ENCODE measurements at regions not wholly inside any gene's neighbourhood (a gene's known extent, or its start where the extent isn't known, plus 50 kb on each side); places are given as distances from the start of the nearest gene placed in this dataset.

GRCh38 chr5:89922161-89922560 is 487.4 kb downstream of the CETN3 start:
- no peaks in the 10 kb centered on the region for H3K27me3 ChIP-seq

GRCh38 chr5:89917112-89917511 is 492.4 kb downstream of the CETN3 start:
- no peaks in the 10 kb centered on the region for H3K27me3 ChIP-seq
- DNase-seq, result no peak

More at GRCh38 chr5:89922161-89922560, 487.4 kb downstream of the CETN3 start:
- no peak overlapping the region for H3K27ac ChIP-seq
- DNase-seq, result no peak
- H3K9me3 ChIP-seq (replicated peaks), result no peaks in the 10 kb centered on the region
- H3K4me1 ChIP-seq, result no peaks in the 10 kb centered on the region
- H3K36me3 ChIP-seq, result no peaks in the 10 kb centered on the region
- no peak overlapping the region for H3K4me3 ChIP-seq

GRCh38 chr5:89916131-89916530 is 493.4 kb downstream of the CETN3 start:
- Histone ChIP-seq H3K4me1 (no peaks in the 10 kb centered on the region), H3K27me3 (no peaks in the 10 kb centered on the region), H3K4me3 (no peak overlapping the region), H3K36me3 (no peaks in the 10 kb centered on the region), H3K27ac (no peak overlapping the region), H3K9me3 (replicated peaks) (0 out of 2 replicates have a peak, but pooled peaks cover 3% of the 10 kb centered on the region)
- DNase-seq, result no peak

More at GRCh38 chr5:89917112-89917511, 492.4 kb downstream of the CETN3 start:
- no peaks in the 10 kb centered on the region for H3K4me1 ChIP-seq
- no peak overlapping the region for H3K27ac ChIP-seq
- 0 out of 2 replicates have a peak, but pooled peaks cover 3% of the 10 kb centered on the region for H3K9me3 ChIP-seq (replicated peaks)
- H3K4me3 ChIP-seq, result no peak overlapping the region
- no peaks in the 10 kb centered on the region for H3K36me3 ChIP-seq

- Histone ChIP-seq H3K36me3 (no peaks in the 10 kb centered on the region), H3K4me1 (no peaks in the 10 kb centered on the region), H3K27ac (no peak overlapping the region), H3K4me3 (no peak overlapping the region), H3K9me3 (replicated peaks) (0 out of 2 replicates have a peak, but pooled peaks cover 5% of the 10 kb centered on the region), H3K27me3 (no peaks in the 10 kb centered on the region)
- DNase-seq, result no peak
Measured at GRCh38 chr5:89908876-89909275, 500.7 kb downstream of the CETN3 start.

- no peaks in the 10 kb centered on the region for H3K27me3 ChIP-seq
- H3K9me3 ChIP-seq (replicated peaks), result 0 out of 2 replicates have a peak, but pooled peaks cover 5% of the 10 kb centered on the region
- no peaks in the 10 kb centered on the region for H3K4me1 ChIP-seq
- no peaks in the 10 kb centered on the region for H3K36me3 ChIP-seq
- no peak overlapping the region for H3K27ac ChIP-seq
- DNase-seq, result no peak
- no peak overlapping the region for H3K4me3 ChIP-seq
Measured at GRCh38 chr5:89904442-89904841, 505.1 kb downstream of the CETN3 start.

- Histone ChIP-seq H3K4me3 (no peak overlapping the region), H3K9me3 (replicated peaks) (0 out of 2 replicates have a peak, but pooled peaks cover 5% of the 10 kb centered on the region), H3K27me3 (no peaks in the 10 kb centered on the region), H3K36me3 (no peaks in the 10 kb centered on the region), H3K4me1 (no peaks in the 10 kb centered on the region), H3K27ac (no peak overlapping the region)
- no peak for DNase-seq
Measured at GRCh38 chr5:89901983-89902382, 507.6 kb downstream of the CETN3 start.

- Histone ChIP-seq H3K27me3 (no peaks in the 10 kb centered on the region), H3K9me3 (replicated peaks) (0 out of 2 replicates have a peak, but pooled peaks cover under 1% of the 10 kb centered on the region), H3K27ac (no peak overlapping the region), H3K36me3 (no peaks in the 10 kb centered on the region), H3K4me3 (no peak overlapping the region), H3K4me1 (no peaks in the 10 kb centered on the region)
- DNase-seq, result no peak
Measured at GRCh38 chr5:89901346-89901745, 508.2 kb downstream of the CETN3 start.

GRCh38 chr5:89900346-89900745 is 509.2 kb downstream of the CETN3 start:
- H3K27ac ChIP-seq, result no peak overlapping the region
- H3K4me1 ChIP-seq, result no peaks in the 10 kb centered on the region
- no peaks in the 10 kb centered on the region for H3K36me3 ChIP-seq

GRCh38 chr5:89899559-89899958 is 510.0 kb downstream of the CETN3 start:
- no peak for DNase-seq
- no peaks in the 10 kb centered on the region for H3K27me3 ChIP-seq

More at GRCh38 chr5:89900346-89900745, 509.2 kb downstream of the CETN3 start:
- H3K9me3 ChIP-seq (replicated peaks), result no peaks in the 10 kb centered on the region
- no peak for DNase-seq
- H3K27me3 ChIP-seq, result no peaks in the 10 kb centered on the region
- H3K4me3 ChIP-seq, result no peak overlapping the region

GRCh38 chr5:89893546-89893945 is 516.0 kb downstream of the CETN3 start:
- no peaks in the 10 kb centered on the region for H3K4me1 ChIP-seq
- no peak overlapping the region for H3K4me3 ChIP-seq
- no peaks in the 10 kb centered on the region for H3K36me3 ChIP-seq
- H3K27me3 ChIP-seq, result no peaks in the 10 kb centered on the region
- no peak for DNase-seq
- H3K9me3 ChIP-seq (replicated peaks), result no peaks in the 10 kb centered on the region; the same call in 1 of the 2 replicates
- H3K27ac ChIP-seq, result no peak overlapping the region

More at GRCh38 chr5:89899559-89899958, 510.0 kb downstream of the CETN3 start:
- no peak overlapping the region for H3K27ac ChIP-seq
- no peaks in the 10 kb centered on the region for H3K9me3 ChIP-seq (replicated peaks)
- H3K36me3 ChIP-seq, result no peaks in the 10 kb centered on the region
- no peaks in the 10 kb centered on the region for H3K4me1 ChIP-seq
- no peak overlapping the region for H3K4me3 ChIP-seq

- H3K36me3 ChIP-seq, result no peaks in the 10 kb centered on the region
- H3K27me3 ChIP-seq, result no peaks in the 10 kb centered on the region
- H3K4me1 ChIP-seq, result no peaks in the 10 kb centered on the region
- no peak overlapping the region for H3K27ac ChIP-seq
- H3K4me3 ChIP-seq, result no peak overlapping the region
- no peaks in the 10 kb centered on the region for H3K9me3 ChIP-seq (replicated peaks)
- DNase-seq, result no peak
Measured at GRCh38 chr5:89885670-89886069, 523.9 kb downstream of the CETN3 start.

- DNase-seq, result no peak
- Histone ChIP-seq H3K27me3 (no peaks in the 10 kb centered on the region), H3K36me3 (no peaks in the 10 kb centered on the region), H3K27ac (no peak overlapping the region), H3K4me3 (no peak overlapping the region), H3K4me1 (no peaks in the 10 kb centered on the region), H3K9me3 (replicated peaks) (no peaks in the 10 kb centered on the region)
Measured at GRCh38 chr5:89883967-89884366, 525.6 kb downstream of the CETN3 start.

- H3K4me1 ChIP-seq, result peaks cover 8% of the 10 kb centered on the region; the same call in 1 of the 2 replicates
- H3K27ac ChIP-seq, result no peak overlapping the region
- H3K4me3 ChIP-seq, result no peak overlapping the region
- no peaks in the 10 kb centered on the region for H3K27me3 ChIP-seq
- peak; percentile 34 to 48 for DNase-seq
- no peaks in the 10 kb centered on the region for H3K9me3 ChIP-seq (replicated peaks)
- H3K36me3 ChIP-seq, result no peaks in the 10 kb centered on the region
Measured at GRCh38 chr5:89878140-89879132, 531.1 kb downstream of the CETN3 start.

- H3K9me3 ChIP-seq (replicated peaks), result no peaks in the 10 kb centered on the region
- no peak overlapping the region for H3K4me3 ChIP-seq
- H3K36me3 ChIP-seq, result no peaks in the 10 kb centered on the region
- no peaks in the 10 kb centered on the region for H3K4me1 ChIP-seq
- H3K27me3 ChIP-seq, result no peaks in the 10 kb centered on the region
- H3K27ac ChIP-seq, result no peak overlapping the region
- DNase-seq, result no peak
Measured at GRCh38 chr5:89871906-89872305, 537.6 kb downstream of the CETN3 start.

- Histone ChIP-seq H3K27me3 (no peaks in the 10 kb centered on the region), H3K4me1 (no peaks in the 10 kb centered on the region), H3K27ac (no peak overlapping the region), H3K36me3 (no peaks in the 10 kb centered on the region), H3K4me3 (no peak overlapping the region), H3K9me3 (replicated peaks) (no peaks in the 10 kb centered on the region)
- no peak for DNase-seq
Measured at GRCh38 chr5:89869346-89869745, 540.2 kb downstream of the CETN3 start.
